IMR-90 (cell line): ENCODE measurements at regions not wholly inside any gene's neighbourhood (a gene's known extent, or its start where the extent isn't known, plus 50 kb on each side); places are given as distances from the start of the nearest gene placed in this dataset.

ENCODE experiments used
- ATAC-seq: fragments of 200-7000 bp; cut with Tn5 transposase; 2 replicates; pipeline ENCODE4 v1.9.1; 2020; ENCODE audit warnings: low read depth, mild to moderate bottlenecking, moderate library complexity
- BruUV-seq: library from RNA; stranded (reverse); fragments of 400-500 nt; replicated peaks from 2 replicates; lab custom pipeline; 2021; lab: Mats Ljungman, UMichigan
- CTCF ChIA-PET: fragments of 300-600 bp; formaldehyde crosslinking; extraction: SDS; loops from one replicate; lab custom pipeline; 2021; ENCODE audit warnings: antibody characterized with exemption; lab: Yijun Ruan, JAX
- POLR2A ChIA-PET: fragments of 300-600 bp; sonication (Branson Sonifier 250); formaldehyde crosslinking; loops from one replicate; lab custom pipeline; 2022; ENCODE audit warnings: antibody characterized with exemption; ENCODE audit not compliant: unreplicated experiment; lab: Charles Lee
- DNase-seq: peaks from one replicate; pipeline ENCODE4 v3.0.0; 2013
- H2AFZ ChIP-seq: replicated peaks from 2 replicates; pipeline ENCODE3; 2013; ENCODE audit warnings: low read length, mild to moderate bottlenecking; ENCODE audit not compliant: poor library complexity
- H2AK5ac ChIP-seq: 2 replicates; pipeline ENCODE4 v1.6.1; 2013; ENCODE audit warnings: low read depth, low read length, inconsistent platforms
- H2AK9ac ChIP-seq: replicated peaks from 2 replicates; pipeline ENCODE3; 2013; ENCODE audit warnings: mild to moderate bottlenecking, low read depth, low read length, moderate library complexity; ENCODE audit not compliant: poor library complexity
- H2BK120ac ChIP-seq: 2 replicates; pipeline ENCODE4 v1.6.1; 2013; ENCODE audit warnings: low read depth, low read length, inconsistent platforms
- H2BK15ac ChIP-seq: 3 replicates; pipeline ENCODE4 v1.6.1; 2013; ENCODE audit warnings: low read depth, low read length, inconsistent platforms
- H2BK20ac ChIP-seq: 2 replicates; pipeline ENCODE4 v1.6.1; 2013; ENCODE audit warnings: low read depth, mild to moderate bottlenecking, inconsistent platforms, low read length, moderate library complexity
- H2BK5ac ChIP-seq: 2 replicates; pipeline ENCODE4 v1.6.1; 2013; ENCODE audit warnings: mild to moderate bottlenecking, low read depth, low read length, inconsistent platforms; ENCODE audit not compliant: poor library complexity, severe bottlenecking
- H3K14ac ChIP-seq: replicated peaks from 2 replicates; pipeline ENCODE4 v1.6.1; 2013; ENCODE audit warnings: low read depth, low read length, inconsistent platforms
- H3K18ac ChIP-seq: 2 replicates; pipeline ENCODE4 v1.6.1; 2013; ENCODE audit warnings: low read depth, low read length, control low read depth
- H3K23ac ChIP-seq: 2 replicates; pipeline ENCODE4 v1.6.1; 2013; ENCODE audit warnings: low read depth, low read length, inconsistent platforms
- H3K27ac ChIP-seq: 2 replicates; pipeline ENCODE4 v1.5.1; 2013; ENCODE audit warnings: mild to moderate bottlenecking, control low read depth, low read length; ENCODE audit not compliant: insufficient read depth
- H3K27me3 ChIP-seq: 2 replicates; pipeline ENCODE4 v1.6.1; 2013; ENCODE audit warnings: low read length; ENCODE audit not compliant: control insufficient read depth, insufficient read depth
- H3K36me3 ChIP-seq: 2 replicates; pipeline ENCODE4 v1.6.1; 2013; ENCODE audit warnings: low read length, mixed read lengths; ENCODE audit not compliant: control insufficient read depth, insufficient read depth
- H3K4ac ChIP-seq: 2 replicates; pipeline ENCODE4 v1.6.1; 2013; ENCODE audit warnings: low read depth, low read length, inconsistent platforms
- H3K4me1 ChIP-seq: 2 replicates; pipeline ENCODE4 v1.6.1; 2013; ENCODE audit warnings: low read length, mixed read lengths; ENCODE audit not compliant: control insufficient read depth, insufficient read depth
- H3K4me2 ChIP-seq: 2 replicates; pipeline ENCODE4 v1.6.1; 2013; ENCODE audit warnings: low read depth, mild to moderate bottlenecking, control low read depth, low read length, moderate library complexity
- H3K4me3 ChIP-seq: 2 replicates; pipeline ENCODE4 v1.5.1; 2013; ENCODE audit warnings: low read depth, mild to moderate bottlenecking, control low read depth, low read length, moderate library complexity; ENCODE audit not compliant: insufficient read depth
- H3K56ac ChIP-seq: 2 replicates; pipeline ENCODE4 v1.6.1; 2013; ENCODE audit warnings: low read length, inconsistent platforms; ENCODE audit not compliant: insufficient read depth; ENCODE audit errors: extremely low read depth
- H3K79me1 ChIP-seq, 2 experiments: 2 replicates each; pipeline ENCODE4 v1.6.1; 2013; ENCODE audit warnings: low read length in 2 of 2, inconsistent platforms in 1 of 2, low read depth in 1 of 2
- H3K9ac ChIP-seq: 2 replicates; pipeline ENCODE4 v1.6.1; 2013; ENCODE audit warnings: low read depth, low read length, control low read depth
- H3K9me1 ChIP-seq: 2 replicates; pipeline ENCODE4 v1.6.1; 2013; ENCODE audit warnings: low read length, inconsistent platforms; ENCODE audit not compliant: insufficient read depth
- H3K9me3 ChIP-seq: 2 replicates; pipeline ENCODE4 v1.6.1; 2013; ENCODE audit warnings: low read length; ENCODE audit not compliant: control insufficient read depth, insufficient read depth
- H4K20me1 ChIP-seq: 2 replicates; pipeline ENCODE4 v1.6.1; 2013; ENCODE audit warnings: low read length, inconsistent platforms; ENCODE audit not compliant: insufficient read depth
- H4K5ac ChIP-seq: 2 replicates; pipeline ENCODE4 v1.6.1; 2013; ENCODE audit warnings: mild to moderate bottlenecking, low read depth, low read length, control low read depth
- H4K8ac ChIP-seq, 2 experiments: 2 replicates each; pipeline ENCODE4 v1.6.1; 2013; ENCODE audit warnings: low read depth in 2 of 2, low read length in 2 of 2, control low read depth in 1 of 2, inconsistent platforms in 1 of 2
- H4K91ac ChIP-seq: 2 replicates; pipeline ENCODE4 v1.6.1; 2013; ENCODE audit warnings: low read depth, low read length, inconsistent platforms; ENCODE audit not compliant: insufficient read depth
- BHLHE40 ChIP-seq: fragments of 150-350 bp; IDR thresholded peaks from 2 replicates; pipeline ENCODE4 v1.6.1; 2016; ENCODE audit warnings: mild to moderate bottlenecking, low read depth, low read length
- CEBPB ChIP-seq: IDR thresholded peaks from 2 replicates; pipeline ENCODE4 v1.6.1; 2012; ENCODE audit warnings: low read depth, low read length, improper control_type of control experiment
- CHD1 ChIP-seq: IDR thresholded peaks from 2 replicates; pipeline ENCODE4 v1.6.1; 2012; ENCODE audit warnings: low read depth, low read length, improper control_type of control experiment
- ELK1 ChIP-seq: fragments of 150-350 bp; IDR thresholded peaks from 2 replicates; pipeline ENCODE4 v1.6.1; 2016; ENCODE audit warnings: low read depth, mild to moderate bottlenecking, low read length, moderate library complexity, borderline replicate concordance
- FOS ChIP-seq: fragments of 150-350 bp; IDR thresholded peaks from 2 replicates; pipeline ENCODE4 v1.6.1; 2016; ENCODE audit warnings: low read depth, low read length
- MAFK ChIP-seq: IDR thresholded peaks from 2 replicates; pipeline ENCODE4 v1.6.1; 2012; ENCODE audit warnings: low read depth, low read length, improper control_type of control experiment
- MAZ ChIP-seq: IDR thresholded peaks from 2 replicates; pipeline ENCODE4 v1.6.1; 2012; ENCODE audit warnings: low read depth, mild to moderate bottlenecking, low read length, improper control_type of control experiment, moderate library complexity, borderline replicate concordance
- MXI1 ChIP-seq: IDR thresholded peaks from 2 replicates; pipeline ENCODE4 v1.6.1; 2012; ENCODE audit warnings: low read depth, mild to moderate bottlenecking, low read length, moderate library complexity, borderline replicate concordance
- NFE2L2 ChIP-seq: fragments of 150-350 bp; IDR thresholded peaks from 2 replicates; pipeline ENCODE4 v1.6.1; 2016; ENCODE audit warnings: low read depth, mild to moderate bottlenecking, low read length
- POLR2A ChIP-seq: IDR thresholded peaks from 2 replicates; pipeline ENCODE4 v1.6.1; 2012; ENCODE audit warnings: mild to moderate bottlenecking, low read depth, low read length
- RAD21 ChIP-seq: IDR thresholded peaks from 2 replicates; pipeline ENCODE4 v1.6.1; 2012; ENCODE audit warnings: low read length, improper control_type of control experiment
- RCOR1 ChIP-seq: IDR thresholded peaks from 2 replicates; pipeline ENCODE4 v1.6.1; 2012; ENCODE audit warnings: mild to moderate bottlenecking, low read length, improper control_type of control experiment; ENCODE audit not compliant: insufficient replicate concordance
- RFX5 ChIP-seq: IDR thresholded peaks from 2 replicates; pipeline ENCODE4 v1.8.0; 2012; ENCODE audit warnings: low read depth, mild to moderate bottlenecking, low read length, moderate library complexity
- SMC3 ChIP-seq: fragments of 150-350 bp; IDR thresholded peaks from 2 replicates; pipeline ENCODE4 v1.6.1; 2016; ENCODE audit warnings: low read depth, mild to moderate bottlenecking, antibody characterized with exemption, low read length, moderate library complexity
- WGBS, 2 experiments: methylation state at CpG; one replicate each; pipeline versions ENCODE4 v1.1.5 to v1.1.7; 2013; ENCODE audit warnings: missing lambda C conversion rate in 2 of 2; ENCODE audit not compliant: insufficient read length in 1 of 2; ENCODE audit errors: extremely low coverage in 2 of 2; 5-methylcytosine and 5-hydroxymethylcytosine counted together
- dilution Hi-C: fragments of 300-500 bp; cut with HindIII; formaldehyde crosslinking; loops from one replicate; pipeline ENCODE4 v1.14.3; 2018; ENCODE audit warnings: low sequenced_read_pairs; ENCODE audit not compliant: unreplicated experiment
- in situ Hi-C: fragments of 300-500 bp; cut with MboI; formaldehyde crosslinking; loops from 3 replicates; pipeline ENCODE4 v1.14.3; 2019; ENCODE audit warnings: low sequenced_read_pairs, inconsistent platforms, mixed read lengths
- intact Hi-C: fragments of 100-400 bp; cut with micrococcal nuclease; formaldehyde crosslinking; loops from 2 replicates; pipeline ENCODE4 v1.10.0; 2022
- TF ChIP-seq, protein P1 (sequence below): conservative IDR thresholded peaks from 2 replicates; pipeline ENCODE4 v1.5.1; 2012; ENCODE audit warnings: mild to moderate bottlenecking, low read depth, low read length, improper control_type of control experiment
- TF ChIP-seq, protein P2 (sequence below): fragments of 150-350 bp; IDR thresholded peaks from 2 replicates; pipeline ENCODE4 v1.6.1; 2017; ENCODE audit warnings: mild to moderate bottlenecking, antibody characterized with exemption, low read length, low read depth

DNA sequence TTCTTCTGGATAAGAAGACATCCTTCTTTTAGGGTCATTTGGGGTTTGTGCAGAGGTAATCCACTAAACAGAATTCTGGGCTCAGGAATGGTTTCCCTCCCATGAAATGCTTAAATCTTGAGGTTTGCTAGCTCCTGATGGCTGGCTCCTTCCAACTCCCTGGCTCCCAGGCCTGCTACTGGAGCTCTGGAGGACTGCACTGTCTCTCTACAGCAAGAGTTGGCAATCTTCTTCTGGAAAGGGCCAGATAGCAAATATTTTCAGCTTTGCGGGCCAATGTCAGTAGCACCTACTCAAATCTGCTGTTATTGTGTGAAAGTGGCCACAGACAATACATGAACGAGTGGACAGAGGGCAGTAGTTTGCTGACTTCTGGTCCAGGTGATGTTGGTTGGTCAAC lies 174.2 kb upstream of the CTBP2 start:
- H3K79me1 ChIP-seq = no peaks in the 10 kb centered on the region
- no peak overlapping the region for H2AFZ ChIP-seq
- H3K56ac ChIP-seq = no peak overlapping the region
- H3K27me3 ChIP-seq = 0 out of 2 replicates have a peak, but pooled peaks cover 1% of the 10 kb centered on the region
- no peak overlapping the region for H2AK9ac ChIP-seq
- H3K9me3 ChIP-seq = no peaks in the 10 kb centered on the region
- no peak overlapping the region for H2BK20ac ChIP-seq
- intact Hi-C loops (no loop called here), in situ Hi-C loops (no loop called here), dilution Hi-C loops (no loop called here)
- no peak overlapping the region for H3K14ac ChIP-seq
- no peak overlapping the region for H3K9ac ChIP-seq
- H2BK5ac ChIP-seq = no peak overlapping the region
- TF ChIP-seq RCOR1 (no peak), CEBPB (no peak), FOS (no peak), RAD21 (no peak), MAZ (no peak), RFX5 (no peak), BHLHE40 (no peak), SMC3 (no peak), ELK1 (no peak), POLR2A (no peak), CHD1 (no peak), MXI1 (no peak), MAFK (no peak), NFE2L2 (no peak)
- TF ChIP-seq, protein P1, sequence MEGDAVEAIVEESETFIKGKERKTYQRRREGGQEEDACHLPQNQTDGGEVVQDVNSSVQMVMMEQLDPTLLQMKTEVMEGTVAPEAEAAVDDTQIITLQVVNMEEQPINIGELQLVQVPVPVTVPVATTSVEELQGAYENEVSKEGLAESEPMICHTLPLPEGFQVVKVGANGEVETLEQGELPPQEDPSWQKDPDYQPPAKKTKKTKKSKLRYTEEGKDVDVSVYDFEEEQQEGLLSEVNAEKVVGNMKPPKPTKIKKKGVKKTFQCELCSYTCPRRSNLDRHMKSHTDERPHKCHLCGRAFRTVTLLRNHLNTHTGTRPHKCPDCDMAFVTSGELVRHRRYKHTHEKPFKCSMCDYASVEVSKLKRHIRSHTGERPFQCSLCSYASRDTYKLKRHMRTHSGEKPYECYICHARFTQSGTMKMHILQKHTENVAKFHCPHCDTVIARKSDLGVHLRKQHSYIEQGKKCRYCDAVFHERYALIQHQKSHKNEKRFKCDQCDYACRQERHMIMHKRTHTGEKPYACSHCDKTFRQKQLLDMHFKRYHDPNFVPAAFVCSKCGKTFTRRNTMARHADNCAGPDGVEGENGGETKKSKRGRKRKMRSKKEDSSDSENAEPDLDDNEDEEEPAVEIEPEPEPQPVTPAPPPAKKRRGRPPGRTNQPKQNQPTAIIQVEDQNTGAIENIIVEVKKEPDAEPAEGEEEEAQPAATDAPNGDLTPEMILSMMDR = no peak
- TF ChIP-seq, protein P2, sequence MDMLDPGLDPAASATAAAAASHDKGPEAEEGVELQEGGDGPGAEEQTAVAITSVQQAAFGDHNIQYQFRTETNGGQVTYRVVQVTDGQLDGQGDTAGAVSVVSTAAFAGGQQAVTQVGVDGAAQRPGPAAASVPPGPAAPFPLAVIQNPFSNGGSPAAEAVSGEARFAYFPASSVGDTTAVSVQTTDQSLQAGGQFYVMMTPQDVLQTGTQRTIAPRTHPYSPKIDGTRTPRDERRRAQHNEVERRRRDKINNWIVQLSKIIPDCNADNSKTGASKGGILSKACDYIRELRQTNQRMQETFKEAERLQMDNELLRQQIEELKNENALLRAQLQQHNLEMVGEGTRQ = no peak
- H4K20me1 ChIP-seq = no peaks in the 10 kb centered on the region
- no peak overlapping the region for H3K18ac ChIP-seq
- H3K36me3 ChIP-seq = no peaks in the 10 kb centered on the region
- no peak overlapping the region for H3K4me2 ChIP-seq
- CTCF ChIA-PET = no interaction called here
- H3K27ac ChIP-seq = no peak overlapping the region
- no peaks in the 10 kb centered on the region for H3K9me1 ChIP-seq
- H3K23ac ChIP-seq = no peak overlapping the region
- no peak overlapping the region for H2BK120ac ChIP-seq
- H4K91ac ChIP-seq = no peak overlapping the region
- H3K4me3 ChIP-seq = no peak overlapping the region
- no peak overlapping the region for H2AK5ac ChIP-seq
- BruUV-seq = no TSS peak
- ATAC-seq (no peak), DNase-seq (no peak)
- H4K8ac ChIP-seq = no peak overlapping the region
- no peak overlapping the region for H3K4ac ChIP-seq
- no CpG with 5 or more reads among the region's 2 CpGs for WGBS, 2 experiments
- no peaks in the 10 kb centered on the region for H3K4me1 ChIP-seq
- no peak overlapping the region for H4K5ac ChIP-seq
- no peak overlapping the region for H2BK15ac ChIP-seq
- POLR2A ChIA-PET = no interaction called here
